Activated CD4-positive, alpha-beta T cell treated with anti-CD3 and anti-CD28 coated beads for 24 hours (primary cell): ENCODE measurements at regions not wholly inside any gene's neighbourhood (a gene's known extent, or its start where the extent isn't known, plus 50 kb on each side); places are given as distances from the start of the nearest gene placed in this dataset.

ENCODE experiments used
- DNase-seq, 2 donors: peaks; one replicate each; pipeline ENCODE4 v3.0.0-alpha.2; 2020; ENCODE audit warnings: low read depth in 2 of 2

DNA sequence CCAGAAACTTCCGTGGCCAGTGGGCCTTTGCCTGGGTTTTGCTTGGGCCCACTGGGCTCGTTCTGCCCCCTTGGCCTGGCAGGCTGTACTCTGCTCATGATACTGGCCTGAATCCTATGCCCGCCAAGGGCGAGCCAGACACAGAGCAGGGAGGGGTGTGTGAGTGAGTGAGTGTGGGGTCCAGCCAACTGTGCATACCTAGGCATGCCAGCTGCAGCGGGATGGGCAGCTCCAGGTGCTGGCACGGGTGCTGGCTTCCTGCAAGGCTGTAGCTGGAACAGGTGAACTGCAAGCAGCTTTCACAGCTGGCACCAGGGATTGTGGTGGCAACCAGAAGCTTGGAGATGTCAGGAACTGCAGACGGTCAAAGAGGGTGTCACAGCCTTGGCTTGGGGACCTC lies 1276.4 kb downstream of the SLC16A7 start:
- no peak for DNase-seq

DNA sequence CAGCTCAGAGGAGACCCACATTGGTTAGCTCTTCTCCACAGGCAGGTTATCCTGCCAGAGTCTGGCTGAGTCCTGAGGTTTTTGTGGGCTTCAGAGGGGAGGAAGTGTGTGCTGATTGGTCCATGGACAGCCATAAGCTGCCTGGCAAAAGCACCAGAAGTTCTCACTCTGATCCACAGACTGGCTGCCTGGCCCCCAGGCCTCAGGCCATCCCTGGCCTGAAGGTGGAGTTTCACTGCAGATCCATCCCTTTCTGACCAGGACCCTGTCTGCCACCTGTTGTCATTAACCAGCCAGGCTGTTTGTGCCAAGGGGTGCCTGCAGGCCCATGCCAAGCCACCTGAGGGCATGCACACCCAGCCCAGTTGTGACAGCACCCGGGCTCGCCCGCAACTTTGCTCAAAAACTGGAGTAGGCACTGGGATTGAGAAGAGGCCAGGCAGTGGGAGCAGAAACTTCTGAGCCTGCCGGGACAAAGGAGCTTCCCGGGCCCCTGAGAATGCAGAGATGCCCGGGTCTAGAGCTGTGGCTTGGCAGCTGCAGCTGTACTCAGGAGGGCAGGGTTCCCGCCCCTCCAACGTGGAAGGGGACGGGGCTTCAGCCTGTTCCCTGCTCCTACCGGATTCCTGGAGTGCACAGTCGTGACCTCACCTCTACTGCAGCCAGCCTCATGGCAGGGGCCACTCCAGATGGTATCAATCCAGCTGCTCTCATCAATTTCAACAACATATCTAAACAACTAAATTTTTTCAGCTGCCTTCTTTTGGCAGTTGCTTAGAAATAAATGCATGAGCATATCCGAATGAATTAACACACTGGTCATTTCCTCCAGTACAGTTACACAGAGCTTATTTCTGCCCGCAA lies 1277.3 kb downstream of the SLC16A7 start:
- no peak for DNase-seq

DNA sequence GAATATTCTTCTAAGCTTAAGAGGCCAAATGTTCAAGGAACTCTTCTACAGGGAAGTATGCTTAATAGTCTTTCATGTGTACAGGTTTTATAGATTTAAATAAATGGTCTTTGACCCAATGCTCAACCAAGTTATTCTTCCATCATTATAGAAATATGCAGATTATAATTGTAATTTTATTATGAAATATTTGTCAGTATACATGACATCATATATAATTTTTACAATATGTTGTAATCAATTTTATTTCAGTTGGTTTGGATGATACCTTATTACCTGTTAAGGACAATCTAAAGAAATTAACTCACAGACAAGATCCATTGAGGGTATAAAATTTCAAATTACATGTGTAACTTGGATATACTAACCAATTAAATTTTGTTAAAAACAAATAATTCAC lies 1278.3 kb downstream of the SLC16A7 start:
- DNase-seq, result no peak

DNA sequence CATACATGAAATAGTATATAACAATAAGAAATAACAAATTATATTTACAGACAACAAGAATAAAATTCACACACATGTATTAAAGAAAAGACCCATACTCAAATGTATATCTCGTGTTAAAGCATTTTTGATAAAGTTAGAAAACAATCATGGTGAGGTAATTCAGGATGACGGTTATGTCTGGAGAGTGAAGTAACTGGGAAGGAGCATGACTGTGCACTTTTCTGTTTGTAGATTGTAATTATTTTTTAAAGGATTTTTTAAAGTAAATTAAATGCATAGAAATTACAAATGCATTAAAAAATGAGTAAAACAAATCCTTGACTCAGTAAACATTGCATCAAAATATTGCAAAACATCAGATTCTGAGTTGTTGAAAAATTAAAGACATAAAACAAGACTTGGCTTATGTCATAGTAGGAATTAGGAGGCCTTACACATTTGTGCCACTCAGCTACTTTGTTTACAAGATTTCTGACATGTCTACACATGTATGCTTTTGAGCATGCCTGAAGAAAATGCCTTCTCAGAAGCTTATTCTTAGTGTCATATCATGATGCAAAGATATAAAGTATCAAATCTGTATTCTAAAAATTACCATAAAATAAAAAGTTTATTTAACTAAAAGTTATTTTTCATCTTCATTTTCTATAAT lies 1325.1 kb downstream of the SLC16A7 start:
- DNase-seq, result no peak

DNA sequence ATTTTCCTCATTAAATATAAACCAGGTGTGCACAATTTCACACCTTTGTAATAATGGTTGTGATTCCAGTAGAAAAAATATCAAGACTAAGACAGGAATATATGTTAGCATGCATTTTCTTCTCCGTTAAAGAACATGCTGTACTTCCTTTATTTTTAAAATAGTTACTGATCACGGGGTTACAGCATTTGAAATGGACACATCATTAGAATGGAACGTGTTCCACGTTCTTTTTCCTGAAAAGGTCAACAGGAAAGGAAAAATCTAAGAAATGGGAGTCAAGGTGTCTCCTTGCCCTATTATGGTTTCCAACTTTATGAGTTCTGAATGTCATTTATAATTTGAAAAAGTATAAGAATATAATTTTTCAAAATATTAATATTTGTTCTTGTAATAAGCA lies 1325.7 kb downstream of the SLC16A7 start:
- DNase-seq, result no peak

DNA sequence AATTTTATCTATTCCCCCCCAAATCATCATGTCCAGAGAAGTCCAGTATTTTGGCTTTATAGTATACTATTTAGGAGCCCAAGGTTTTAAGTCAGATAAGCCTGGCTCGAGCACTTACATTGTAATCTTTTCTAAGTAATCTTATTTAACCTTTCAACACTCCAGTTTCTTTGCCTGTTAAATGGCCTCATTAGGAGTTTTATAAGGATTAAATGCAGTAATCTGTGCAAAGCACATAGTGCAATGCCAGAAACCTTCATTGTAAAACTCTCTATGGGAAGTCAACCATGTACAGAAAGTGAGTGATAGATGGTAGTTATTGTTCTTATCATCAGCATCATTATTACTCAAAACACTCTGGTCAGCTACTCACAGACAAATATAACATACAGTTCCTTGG lies 1330.4 kb downstream of the SLC16A7 start:
- DNase-seq, result no peak

DNA sequence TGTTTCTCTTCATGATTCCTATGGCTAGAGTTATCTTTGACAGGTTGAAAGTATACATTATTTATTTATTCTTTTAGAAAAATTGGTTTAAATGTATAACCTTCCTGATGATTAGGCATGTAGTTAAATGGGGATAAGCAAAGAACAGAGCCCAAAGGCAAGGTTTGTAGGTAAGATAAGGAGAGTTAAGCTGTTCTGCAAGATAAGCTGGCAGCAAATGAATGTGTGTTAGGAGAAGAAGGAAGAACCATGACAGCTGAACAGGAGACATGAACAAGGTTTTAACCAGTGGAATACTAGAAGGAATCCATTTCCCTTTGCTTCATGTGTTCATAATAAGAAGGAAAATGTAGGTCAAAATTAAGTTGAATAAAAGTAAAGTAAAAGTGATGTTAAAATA lies 1330.1 kb upstream of the USP15 start:
- no peak for DNase-seq

DNA sequence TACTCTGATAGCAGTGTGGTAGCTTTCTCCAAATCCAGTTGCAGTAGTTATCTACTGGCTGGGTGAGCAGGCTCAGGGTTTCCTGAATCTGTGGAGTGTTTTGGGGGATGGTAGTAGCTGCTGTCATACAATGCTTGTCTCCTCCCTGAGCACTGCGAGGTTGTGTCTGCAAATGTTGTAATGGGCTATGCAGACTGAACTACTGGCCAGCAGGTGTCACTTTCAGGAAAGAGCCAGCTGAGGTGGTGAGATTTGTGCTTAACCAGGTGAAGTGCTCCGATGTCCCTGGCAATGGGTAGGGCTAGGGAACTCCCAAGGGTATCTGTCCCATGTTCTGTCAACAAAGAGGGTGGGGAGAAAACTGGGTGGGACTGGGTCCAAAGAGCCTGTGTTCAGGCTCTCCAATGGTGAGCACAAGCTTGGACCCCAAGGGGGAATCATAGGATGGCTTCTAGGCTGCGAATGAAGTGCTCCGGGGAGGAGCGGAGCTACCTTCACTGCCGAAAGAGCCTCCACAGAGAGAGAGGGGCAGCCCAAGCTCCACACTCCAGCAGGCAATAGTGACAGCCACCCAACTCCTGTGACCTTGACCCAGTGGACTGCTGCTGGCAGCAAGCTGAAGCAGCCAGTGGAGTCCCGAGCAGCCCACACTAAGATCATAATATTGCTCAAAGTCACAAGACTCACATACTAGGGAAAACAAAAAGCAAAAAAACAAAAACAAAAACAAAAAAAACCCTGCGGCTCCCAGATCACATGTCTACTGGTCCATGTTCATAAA lies 1324.0 kb upstream of the USP15 start:
- DNase-seq, result no peak

DNA sequence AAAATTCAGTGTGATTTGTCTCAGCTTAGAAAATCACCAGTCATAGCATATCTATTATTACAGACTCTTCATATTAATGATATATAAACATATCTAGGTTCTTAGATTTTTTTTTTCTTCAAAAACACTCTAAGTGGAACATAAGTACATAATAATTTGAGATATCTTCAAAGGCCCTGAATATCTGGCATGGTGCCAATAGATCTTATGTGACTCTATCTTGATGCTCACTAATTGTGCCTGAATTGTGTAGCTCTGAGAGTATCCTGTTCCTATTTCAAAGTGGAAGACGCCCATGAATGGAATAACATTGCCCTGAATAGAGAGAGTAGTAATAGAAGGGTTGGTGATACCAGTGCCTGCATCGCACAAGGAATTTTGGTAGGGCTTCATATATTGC lies 1312.7 kb upstream of the USP15 start:
- no peak for DNase-seq

DNA sequence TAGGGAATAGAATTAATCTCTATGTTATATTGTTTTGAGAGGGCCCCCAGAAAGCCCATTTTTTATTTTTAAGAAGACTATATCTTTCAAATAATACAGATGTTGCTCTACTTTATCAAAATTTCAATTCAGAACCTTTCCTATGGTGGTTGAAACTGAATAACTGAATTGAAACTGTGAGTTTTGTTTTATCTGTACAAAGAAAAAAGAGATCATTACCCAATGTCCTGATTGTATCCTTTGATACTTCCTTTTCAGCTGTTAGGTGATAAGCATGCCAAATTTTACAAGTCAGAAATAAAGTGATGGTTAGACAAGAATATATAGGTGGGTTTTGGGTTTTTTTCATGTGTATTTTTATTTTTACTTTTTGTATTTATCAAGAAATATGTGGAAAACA lies 1293.1 kb upstream of the USP15 start:
- DNase-seq, result no peak

DNA sequence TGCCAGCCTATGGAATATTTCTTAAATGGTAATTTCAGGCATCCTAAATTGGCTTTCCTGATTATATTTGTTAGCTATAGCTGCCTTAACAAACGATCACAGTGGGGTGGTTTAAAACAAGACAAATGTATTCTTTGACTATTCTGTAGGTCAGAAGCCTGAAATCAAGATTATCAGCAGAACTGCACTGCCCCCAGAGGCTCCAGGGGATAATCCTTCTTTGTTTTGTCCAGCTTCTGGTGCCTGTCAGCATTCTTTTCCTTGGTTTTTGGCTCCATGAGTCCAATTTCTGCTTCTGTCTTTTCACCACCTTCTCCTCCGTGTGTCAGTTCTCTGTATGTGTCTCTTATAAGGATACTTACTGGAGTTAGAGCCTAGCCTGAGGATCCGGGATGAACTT lies 1282.2 kb upstream of the USP15 start:
- no peak for DNase-seq

DNA sequence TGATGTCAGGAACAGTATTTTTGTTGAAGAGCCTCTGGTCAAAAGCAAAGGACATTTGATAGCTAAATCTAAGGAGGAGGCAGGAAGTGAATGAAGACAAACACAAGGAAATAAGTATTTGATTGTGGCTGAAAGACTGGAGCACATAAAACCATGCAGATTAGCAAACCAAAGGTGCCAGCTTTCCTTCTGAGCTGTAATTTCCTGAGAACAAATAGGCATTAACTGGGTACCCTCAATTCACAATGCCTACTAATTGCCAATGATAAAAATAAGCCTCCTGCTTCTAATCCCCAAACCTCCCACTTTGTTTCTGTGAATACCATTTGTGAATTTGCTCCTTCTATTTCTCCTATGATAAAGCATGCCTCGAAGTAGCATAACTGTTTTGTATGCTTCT lies 1279.6 kb upstream of the USP15 start:
- no peak for DNase-seq

DNA sequence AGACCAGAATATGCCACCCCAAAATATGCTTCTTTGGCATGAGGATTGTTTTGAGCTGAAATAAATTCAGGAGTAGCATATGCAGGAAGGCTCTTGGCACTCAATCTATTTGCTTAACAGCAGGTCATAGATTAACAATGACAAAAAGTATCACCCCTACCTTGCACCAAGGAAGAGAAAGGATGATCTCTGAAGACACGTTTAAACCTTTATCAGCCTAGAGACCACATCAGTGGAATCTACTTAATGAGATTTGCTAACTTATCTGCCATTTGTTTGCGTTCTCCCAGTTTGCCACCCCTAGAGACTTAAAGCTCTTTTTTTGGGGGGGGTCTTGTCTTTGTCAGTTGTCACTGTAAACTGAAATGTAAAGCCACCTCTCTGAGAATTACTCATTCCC lies 1278.7 kb upstream of the USP15 start:
- no peak for DNase-seq

DNA sequence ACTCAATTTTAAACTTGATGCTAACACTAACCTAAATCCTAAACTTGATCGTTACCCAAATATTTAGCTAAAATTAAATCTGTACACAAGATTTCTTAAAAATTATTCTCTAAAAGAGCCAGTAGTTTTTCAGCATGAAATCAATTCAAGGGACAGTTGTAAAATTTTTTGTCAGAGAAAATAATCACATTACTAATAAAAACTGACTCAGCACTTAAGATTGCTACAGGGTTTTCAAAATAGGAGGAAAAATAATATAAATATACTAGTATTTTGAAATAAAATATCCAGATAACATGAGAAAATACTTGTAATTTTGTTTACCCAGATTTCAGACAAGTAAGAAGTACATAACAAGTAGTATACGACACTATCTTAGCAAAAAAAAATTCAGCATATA lies 1268.1 kb upstream of the USP15 start:
- no peak for DNase-seq

DNA sequence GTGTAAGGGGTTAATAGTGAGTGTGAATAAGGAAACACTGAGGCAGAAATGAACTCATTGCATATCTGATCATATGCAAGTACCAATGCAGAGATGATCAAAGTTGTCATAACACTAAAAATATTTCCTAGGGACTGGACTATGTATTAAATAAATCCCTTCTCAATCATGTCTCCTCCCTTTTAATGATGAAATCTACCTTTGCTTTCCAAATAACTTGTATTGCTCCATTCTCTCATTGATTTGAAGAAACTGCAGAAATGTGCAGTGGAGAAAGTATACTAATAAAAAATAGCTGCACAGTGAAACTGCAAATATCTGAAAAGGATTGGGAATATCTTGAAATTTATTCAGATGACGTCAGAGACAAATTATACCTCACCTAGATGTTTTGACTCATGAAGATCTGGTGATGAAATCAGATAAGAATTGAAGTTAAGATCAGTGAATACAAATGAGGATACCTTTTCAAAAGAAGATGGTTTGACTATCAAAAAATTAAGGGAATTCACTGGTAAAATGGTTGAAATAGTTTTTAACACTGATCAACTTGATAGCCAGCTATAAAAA lies 1264.9 kb upstream of the USP15 start:
- no peak for DNase-seq

DNA sequence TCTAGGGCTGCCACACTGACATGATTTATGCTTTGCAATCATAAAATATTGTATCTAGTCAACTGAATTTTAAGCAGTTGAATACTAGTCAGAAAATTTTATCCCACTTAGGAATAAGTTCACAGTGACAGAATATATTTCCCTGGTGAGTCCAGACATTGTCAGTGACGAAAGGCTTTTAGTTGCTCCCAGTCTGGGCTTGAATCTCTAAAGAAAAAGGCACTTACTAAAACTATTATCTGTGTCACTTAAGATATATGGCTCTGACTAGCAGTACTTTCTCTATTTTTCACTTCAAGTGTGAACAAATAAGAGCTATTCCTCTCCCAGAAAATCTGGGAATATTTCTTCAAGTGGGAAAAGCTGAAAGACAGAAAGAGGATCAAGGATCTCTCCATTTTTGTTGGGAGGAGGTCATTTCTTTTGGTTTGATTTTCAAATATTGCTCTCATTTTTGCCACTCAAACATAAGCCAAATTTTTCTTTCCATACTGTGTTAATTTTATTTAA lies 1262.3 kb upstream of the USP15 start:
- DNase-seq, result no peak

DNA sequence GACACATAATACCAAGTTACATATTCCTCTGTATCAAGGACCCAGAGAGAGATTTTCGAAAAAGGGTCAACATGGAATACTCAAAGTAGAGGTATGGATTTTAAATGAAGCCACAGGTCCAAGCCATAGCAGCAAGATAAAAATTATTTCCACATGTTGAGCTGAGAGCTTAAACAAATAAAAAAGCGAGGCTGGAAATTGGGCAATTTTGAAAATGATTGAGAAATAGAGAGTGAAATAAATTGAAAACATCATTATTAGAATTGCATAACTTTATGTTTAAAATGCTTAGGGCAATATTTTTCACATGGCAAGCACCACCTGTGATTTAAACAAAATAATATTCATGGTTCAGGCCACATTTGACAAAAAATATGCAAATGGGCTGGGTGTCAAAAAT lies 1251.0 kb upstream of the USP15 start:
- DNase-seq, result no peak

DNA sequence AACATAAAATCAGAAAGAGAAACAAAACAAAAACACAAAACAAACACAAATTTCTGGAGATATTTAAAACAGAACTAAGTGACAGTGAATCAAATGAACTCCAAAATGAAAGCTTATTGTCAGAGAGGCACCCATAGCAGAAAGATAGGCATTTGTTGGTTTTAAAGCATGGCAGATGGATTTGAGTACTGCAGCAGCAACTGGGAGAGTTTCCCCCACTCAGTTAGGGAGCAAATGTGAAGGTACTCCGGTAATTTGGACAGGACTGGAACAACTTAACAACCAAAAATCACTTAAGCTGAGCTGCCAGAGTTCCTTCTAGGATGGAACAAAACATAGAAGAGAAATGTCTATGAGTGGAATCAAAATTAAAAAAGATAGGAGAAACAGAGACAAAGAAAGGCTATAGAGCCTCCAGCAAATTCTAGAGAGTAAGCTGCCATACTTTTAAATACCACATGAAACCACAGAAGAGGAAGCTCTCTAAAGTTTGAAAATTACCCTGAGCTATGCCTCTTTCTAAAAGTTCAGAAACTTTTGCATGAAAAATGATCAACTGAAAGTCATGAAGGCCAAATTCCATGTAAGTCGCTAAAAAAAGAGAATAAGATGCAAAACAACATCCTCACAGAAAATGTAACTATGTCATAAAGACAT lies 1248.3 kb upstream of the USP15 start:
- no peak for DNase-seq

DNA sequence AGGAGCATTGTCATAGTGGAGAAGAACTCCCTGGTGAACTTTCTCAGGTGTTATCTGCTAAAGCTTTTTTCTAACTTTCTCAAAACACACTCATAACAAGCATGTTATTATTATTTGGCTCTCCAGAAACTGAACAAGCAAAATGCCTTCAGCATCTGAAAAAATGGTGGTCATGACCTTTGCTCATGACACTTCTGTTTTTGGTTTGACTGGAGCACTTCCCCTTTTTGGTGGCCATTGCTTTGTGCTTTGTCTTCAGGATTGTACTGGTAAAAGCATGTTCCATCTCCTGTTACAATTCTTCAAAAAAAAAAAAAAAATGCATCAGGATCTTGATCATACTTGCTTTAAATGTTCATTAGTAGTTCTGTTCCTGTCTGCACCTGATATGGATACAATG lies 1241.6 kb upstream of the USP15 start:
- no peak for DNase-seq

DNA sequence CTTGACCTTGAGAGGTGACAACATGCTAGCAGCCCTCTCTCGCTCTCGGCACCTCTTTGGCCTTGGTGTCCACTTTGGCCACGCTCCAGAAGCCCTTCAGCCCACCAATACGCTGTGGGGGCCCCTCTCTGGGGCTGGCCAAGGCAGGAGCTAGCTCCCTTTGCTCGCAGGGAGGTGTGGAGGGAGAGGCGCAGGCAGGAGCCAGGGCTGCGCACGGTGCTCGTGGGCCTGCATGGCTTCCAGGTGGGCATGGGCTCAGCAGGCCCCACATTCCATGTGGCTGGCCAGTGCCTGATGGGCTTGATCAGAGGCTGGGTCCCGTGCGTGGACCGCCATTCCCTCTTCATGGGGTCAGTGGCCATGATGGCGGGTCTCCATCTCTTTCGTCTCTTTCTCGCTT lies 1237.0 kb upstream of the USP15 start:
- no peak for DNase-seq

DNA sequence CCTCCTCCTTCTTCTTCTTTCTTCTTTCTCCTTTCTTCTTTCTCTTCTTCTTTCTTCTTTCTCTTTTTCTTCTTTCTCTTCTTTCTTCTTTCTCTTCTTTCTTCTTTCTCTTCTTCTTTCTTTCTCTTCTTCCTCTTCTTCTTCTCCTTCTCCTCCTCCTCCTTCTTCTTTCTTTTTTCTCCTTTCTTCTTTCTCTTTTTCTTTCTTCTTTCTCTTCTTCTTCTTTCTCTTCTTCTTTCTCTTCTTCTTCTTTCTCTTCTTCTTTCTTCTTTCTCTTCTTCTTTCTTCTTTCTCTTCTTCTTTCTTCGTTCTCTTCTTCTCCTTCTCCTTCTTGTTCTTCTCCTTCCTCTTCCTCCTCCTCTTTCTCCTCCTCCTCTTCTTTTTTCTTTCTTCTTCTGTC lies 1230.7 kb upstream of the USP15 start:
- no peak for DNase-seq

DNA sequence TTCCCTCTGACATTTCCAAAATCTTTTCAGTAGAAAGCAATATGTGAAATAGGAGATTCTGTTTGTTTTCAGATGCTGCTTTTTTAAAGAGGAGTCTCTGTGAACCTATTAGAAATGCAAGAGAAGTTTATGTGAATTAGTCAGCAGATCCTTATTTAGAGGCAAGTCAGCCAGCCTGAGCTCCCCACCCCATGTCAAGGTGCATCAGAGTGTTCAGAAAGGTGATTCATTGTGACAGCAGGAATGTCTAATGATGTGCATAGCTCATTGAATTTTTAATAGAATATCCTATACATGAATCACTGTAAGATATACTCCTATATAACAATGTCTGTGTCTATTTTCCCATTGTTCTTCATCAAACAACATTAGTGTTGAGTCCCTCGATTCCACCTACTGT lies 1222.4 kb upstream of the USP15 start:
- DNase-seq, result no peak
